GM19452 (cell line): ENCODE measurements at regions not wholly inside any gene's neighbourhood (a gene's known extent, or its start where the extent isn't known, plus 50 kb on each side); places are given as distances from the start of the nearest gene placed in this dataset.
"Not testable (repeated sequence)": the region's sequence is repeated elsewhere in the genome, so short reads cannot be mapped to it uniquely, and the experiment has no call there.

Experiments used
- ATAC-seq: cut with Tn5 transposase; IDR thresholded peaks from one replicate; pipeline ENCODE4 v1.9.1; 2021; ENCODE audit not compliant: unreplicated experiment

- ATAC-seq: peak; percentile 47
These were observed 52.8 kb upstream of the SLC9A9 start for GRCh38 chr3:143901105-143901504.

- no peak for ATAC-seq
These were observed 53.9 kb upstream of the SLC9A9 start for GRCh38 chr3:143902210-143902609.

DNA sequence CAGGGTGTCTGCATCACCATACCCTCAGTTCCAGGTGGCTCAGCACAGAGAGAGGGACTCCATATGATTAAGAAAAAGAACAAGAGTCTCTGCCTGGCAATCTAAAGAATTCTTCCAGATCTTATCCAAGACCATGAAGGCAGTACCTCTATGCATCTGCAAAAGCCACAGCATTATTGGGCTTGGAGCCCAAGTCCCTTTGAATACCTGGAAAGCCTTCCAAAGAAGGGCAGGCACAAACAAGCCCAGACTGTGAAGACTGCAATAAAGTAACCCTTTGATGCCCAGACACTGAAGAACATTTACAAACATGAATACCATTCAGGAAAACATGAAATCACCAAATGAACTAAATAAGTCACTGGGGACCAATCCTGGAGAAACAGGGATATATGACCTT is 60.9 kb upstream of the DIPK2A start:
- ATAC-seq: no peak

GRCh38 chr3:143914257-143914656 is 57.4 kb upstream of the DIPK2A start:
- no peak for ATAC-seq

DNA sequence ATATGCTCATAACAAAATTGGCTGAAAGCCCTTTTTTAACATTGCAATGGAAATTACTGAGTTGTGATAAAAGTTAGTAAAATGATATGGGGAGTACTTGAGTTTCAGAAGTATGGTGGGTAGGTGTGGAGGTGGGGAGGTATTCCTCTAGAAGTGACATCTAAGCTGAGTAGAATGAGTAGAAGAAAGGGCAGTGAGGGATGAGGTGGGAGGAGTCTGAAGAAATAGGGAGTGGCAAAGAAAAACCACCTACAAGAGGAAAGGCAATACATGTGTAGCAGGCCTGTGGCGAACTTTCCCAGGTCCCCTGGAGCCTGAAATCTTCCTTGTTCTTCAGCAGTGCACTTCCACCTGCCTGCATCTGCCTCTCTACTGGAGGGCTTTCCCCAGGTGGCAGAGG is 52.8 kb upstream of the DIPK2A start:
- no peak for ATAC-seq

DNA sequence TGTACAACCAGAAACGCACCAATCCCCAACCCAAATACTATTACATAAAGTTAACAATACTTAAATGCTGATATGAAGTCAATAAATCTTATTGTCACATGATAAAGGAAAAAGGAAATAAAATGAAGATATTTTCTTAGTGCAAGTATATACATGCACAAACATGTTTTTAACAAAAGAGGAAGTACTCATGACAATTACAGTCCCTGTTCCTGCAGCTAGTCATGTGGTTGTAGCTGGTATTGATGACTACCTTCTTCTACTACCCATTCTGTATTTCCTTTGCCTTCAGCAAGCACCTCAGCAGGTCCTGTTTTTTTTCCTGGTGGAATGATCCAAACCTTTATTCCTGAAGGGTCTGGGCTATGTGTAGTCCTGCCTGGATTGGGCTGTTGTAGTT is 50.4 kb upstream of the DIPK2A start:
- ATAC-seq: not testable (repeated sequence)
